WERI-Rb-1 (cell line): ENCODE measurements at regions not wholly inside any gene's neighbourhood (a gene's known extent, or its start where the extent isn't known, plus 50 kb on each side); places are given as distances from the start of the nearest gene placed in this dataset.

Experiments used
- DNase-seq: peaks from one replicate; pipeline ENCODE4 v3.0.0-alpha.2; 2020
- H3K27ac ChIP-seq: fragments of 250-450 bp; sonication (Bioruptor Pico); 2 replicates; pipeline ENCODE4 v1.5.1; 2020; ENCODE audit warnings: mild to moderate bottlenecking, moderate library complexity
- H3K27me3 ChIP-seq: fragments of 250-450 bp; sonication (Bioruptor Pico); 2 replicates; pipeline ENCODE4 v1.5.1; 2021; ENCODE audit warnings: mild to moderate bottlenecking, low read depth, moderate library complexity; ENCODE audit not compliant: insufficient read depth, severe bottlenecking
- H3K36me3 ChIP-seq: fragments of 250-450 bp; sonication (Bioruptor Pico); 2 replicates; pipeline ENCODE4 v1.5.1; 2020; ENCODE audit warnings: mild to moderate bottlenecking, moderate library complexity
- H3K4me3 ChIP-seq: 2 replicates; pipeline ENCODE4 v1.5.1; 2011; ENCODE audit warnings: low read depth, mild to moderate bottlenecking, control low read depth, low read length
- H3K9me3 ChIP-seq: fragments of 250-450 bp; sonication (Bioruptor Pico); 2 replicates; pipeline ENCODE4 v1.5.1; 2021; ENCODE audit warnings: mild to moderate bottlenecking, moderate library complexity; ENCODE audit not compliant: severe bottlenecking
- TF ChIP-seq, protein P1 (sequence below): IDR thresholded peaks from 2 replicates; pipeline ENCODE4 v1.5.1; 2011; ENCODE audit warnings: low read depth, mild to moderate bottlenecking, control low read depth, inconsistent platforms, low read length

DNA sequence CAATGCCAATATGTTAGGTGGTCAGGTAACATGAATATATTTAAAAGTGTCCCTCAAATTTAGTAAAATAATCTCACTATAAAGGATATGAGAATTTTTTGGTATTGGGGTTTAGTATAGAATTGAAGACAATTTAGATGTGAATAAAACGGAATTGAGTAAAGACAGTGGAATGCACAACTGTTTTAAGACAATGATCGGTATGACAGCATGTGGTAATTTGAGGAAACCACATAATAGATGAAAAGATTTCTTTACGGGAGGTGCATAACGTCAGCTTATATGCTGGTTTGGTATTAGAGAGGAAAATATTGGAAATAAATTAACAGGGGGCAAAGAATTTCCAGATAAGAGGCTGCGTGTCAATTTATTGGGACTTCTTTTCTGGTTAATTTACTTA is 1043.2 kb downstream of the CDH18 start:
- DNase-seq = no peak
- Histone ChIP-seq H3K27me3 (no peaks in the 10 kb centered on the region), H3K27ac (no peak overlapping the region), H3K9me3 (peaks cover 8% of the 10 kb centered on the region), H3K36me3 (no peaks in the 10 kb centered on the region), H3K4me3 (no peak overlapping the region)
- TF ChIP-seq, protein P1, sequence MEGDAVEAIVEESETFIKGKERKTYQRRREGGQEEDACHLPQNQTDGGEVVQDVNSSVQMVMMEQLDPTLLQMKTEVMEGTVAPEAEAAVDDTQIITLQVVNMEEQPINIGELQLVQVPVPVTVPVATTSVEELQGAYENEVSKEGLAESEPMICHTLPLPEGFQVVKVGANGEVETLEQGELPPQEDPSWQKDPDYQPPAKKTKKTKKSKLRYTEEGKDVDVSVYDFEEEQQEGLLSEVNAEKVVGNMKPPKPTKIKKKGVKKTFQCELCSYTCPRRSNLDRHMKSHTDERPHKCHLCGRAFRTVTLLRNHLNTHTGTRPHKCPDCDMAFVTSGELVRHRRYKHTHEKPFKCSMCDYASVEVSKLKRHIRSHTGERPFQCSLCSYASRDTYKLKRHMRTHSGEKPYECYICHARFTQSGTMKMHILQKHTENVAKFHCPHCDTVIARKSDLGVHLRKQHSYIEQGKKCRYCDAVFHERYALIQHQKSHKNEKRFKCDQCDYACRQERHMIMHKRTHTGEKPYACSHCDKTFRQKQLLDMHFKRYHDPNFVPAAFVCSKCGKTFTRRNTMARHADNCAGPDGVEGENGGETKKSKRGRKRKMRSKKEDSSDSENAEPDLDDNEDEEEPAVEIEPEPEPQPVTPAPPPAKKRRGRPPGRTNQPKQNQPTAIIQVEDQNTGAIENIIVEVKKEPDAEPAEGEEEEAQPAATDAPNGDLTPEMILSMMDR = no peak

DNA sequence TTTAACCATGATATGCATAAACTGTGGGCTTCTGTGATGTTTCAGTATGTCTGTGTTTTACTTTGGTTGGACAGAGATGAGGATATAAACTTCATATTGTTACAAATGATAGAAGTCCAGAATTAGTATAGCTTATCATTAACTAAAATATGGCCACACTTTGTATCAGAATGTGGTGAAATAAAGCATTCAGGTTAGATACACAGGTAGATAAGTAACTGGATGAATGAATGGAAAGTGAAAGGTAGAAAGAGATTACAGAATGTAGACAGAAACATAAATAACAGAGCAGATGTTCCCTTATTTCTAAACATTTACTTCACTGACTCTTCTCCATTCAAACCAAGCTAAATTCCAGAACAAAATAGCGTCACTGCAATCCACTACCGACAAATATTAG is 1033.8 kb downstream of the CDH18 start:
- H3K27ac ChIP-seq = no peak overlapping the region
- H3K9me3 ChIP-seq = no peaks in the 10 kb centered on the region
- no peak overlapping the region for H3K4me3 ChIP-seq
- TF ChIP-seq, protein P1 = no peak
- H3K36me3 ChIP-seq = no peaks in the 10 kb centered on the region
- H3K27me3 ChIP-seq = no peaks in the 10 kb centered on the region
- no peak for DNase-seq

DNA sequence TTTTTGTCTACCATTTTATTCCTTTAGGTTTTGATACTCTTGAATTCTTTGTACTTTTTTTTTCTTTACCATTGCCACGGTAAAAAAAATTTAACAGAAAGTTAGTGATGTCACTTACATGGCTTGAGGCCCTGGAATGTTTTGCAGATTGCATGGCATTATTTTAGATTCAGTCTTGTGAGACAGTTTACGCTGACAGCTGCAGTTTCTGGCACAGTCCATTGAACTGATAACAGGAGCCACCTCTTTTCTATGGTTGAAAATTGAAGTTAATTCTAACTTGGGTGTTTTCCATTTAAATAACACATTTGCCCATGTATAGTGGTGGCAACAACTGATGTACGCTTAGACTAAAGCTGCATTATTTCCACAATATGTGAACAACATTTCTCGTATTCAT is 1028.5 kb downstream of the CDH18 start:
- H3K4me3 ChIP-seq = no peak overlapping the region
- TF ChIP-seq, protein P1 = no peak
- no peak overlapping the region for H3K27ac ChIP-seq
- DNase-seq = no peak
- H3K9me3 ChIP-seq = no peaks in the 10 kb centered on the region
- no peaks in the 10 kb centered on the region for H3K27me3 ChIP-seq
- no peaks in the 10 kb centered on the region for H3K36me3 ChIP-seq

DNA sequence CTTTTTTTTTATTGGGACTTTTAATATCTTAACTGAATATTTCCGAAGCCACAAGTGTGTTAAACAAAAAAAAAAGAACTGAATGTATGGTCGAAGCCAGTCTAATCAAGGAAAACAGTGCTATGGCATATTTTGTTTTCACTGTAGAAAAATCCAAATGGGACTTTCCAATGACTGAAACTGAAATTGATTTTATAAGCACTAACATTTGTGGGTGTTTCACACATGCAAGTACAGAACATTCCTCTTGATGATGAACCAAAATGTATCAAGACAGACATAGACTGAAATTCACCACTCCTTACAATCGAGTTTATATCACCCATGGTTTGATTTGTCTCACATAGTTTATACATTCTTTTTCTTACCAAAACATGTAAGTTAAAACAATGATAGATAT is 1026.8 kb downstream of the CDH18 start:
- TF ChIP-seq, protein P1 = no peak
- no peak for DNase-seq
- Histone ChIP-seq H3K9me3 (no peaks in the 10 kb centered on the region), H3K4me3 (no peak overlapping the region), H3K36me3 (no peaks in the 10 kb centered on the region), H3K27me3 (no peaks in the 10 kb centered on the region), H3K27ac (no peak overlapping the region)

DNA sequence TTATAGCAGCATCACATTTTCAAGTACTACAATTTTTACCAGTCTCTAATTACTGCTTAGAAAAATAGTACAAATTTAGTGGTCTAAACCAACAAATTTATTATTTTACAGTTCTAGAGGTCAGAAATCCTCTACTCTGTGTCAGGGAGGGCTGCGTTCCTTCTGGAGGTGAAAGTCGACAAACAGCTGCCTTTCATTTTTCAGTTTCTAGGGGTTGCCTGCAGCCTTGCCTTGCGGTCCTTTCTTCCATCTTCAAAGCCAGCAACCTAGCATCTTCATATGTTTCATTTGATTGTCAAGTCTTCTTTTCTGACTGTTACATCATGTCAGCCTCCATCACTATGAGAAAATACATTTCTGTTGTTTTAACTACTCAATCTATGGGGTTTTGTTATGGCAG is 1022.1 kb downstream of the CDH18 start:
- Histone ChIP-seq H3K9me3 (no peaks in the 10 kb centered on the region), H3K4me3 (no peak overlapping the region), H3K36me3 (no peaks in the 10 kb centered on the region), H3K27ac (no peak overlapping the region), H3K27me3 (no peaks in the 10 kb centered on the region)
- DNase-seq = no peak
- TF ChIP-seq, protein P1 = no peak

DNA sequence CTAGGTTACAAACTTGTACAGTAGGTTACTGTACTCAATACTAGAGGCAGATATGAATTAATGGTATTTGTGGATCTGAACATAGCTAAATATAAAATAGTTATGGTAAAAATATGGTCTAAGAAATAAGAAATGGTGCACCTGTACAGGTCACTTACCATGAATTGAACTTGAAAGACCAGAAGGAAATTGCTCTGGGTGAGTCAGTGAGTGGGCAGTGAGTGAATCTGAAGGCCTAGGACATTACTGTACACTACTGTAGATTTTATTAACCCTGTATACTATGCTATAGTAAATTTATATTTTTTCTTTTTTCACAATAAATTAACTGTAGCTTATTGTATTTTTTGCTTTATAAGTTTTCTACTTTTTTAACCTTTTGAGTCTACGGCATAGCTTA is 1020.4 kb downstream of the CDH18 start:
- Histone ChIP-seq H3K9me3 (no peaks in the 10 kb centered on the region), H3K27me3 (no peaks in the 10 kb centered on the region), H3K4me3 (no peak overlapping the region), H3K36me3 (no peaks in the 10 kb centered on the region), H3K27ac (no peak overlapping the region)
- no peak for DNase-seq
- TF ChIP-seq, protein P1 = no peak
